SK-N-SH treated with all-trans-retinoic acid at 6 μM for 48 hours (cell line): ENCODE measurements at regions not wholly inside any gene's neighbourhood (a gene's known extent, or its start where the extent isn't known, plus 50 kb on each side); places are given as distances from the start of the nearest gene placed in this dataset.

Source experiments
- ATAC-seq: fragments of 200-7000 bp; cut with Tn5 transposase; 3 replicates; pipeline ENCODE4 v1.9.1; 2020; ENCODE audit warnings: mild to moderate bottlenecking, moderate library complexity
- ARNTL ChIP-seq: fragments of 450-650 bp; formaldehyde crosslinking; IDR thresholded peaks from 2 replicates; pipeline ENCODE4 v1.5.0; 2020; ENCODE audit warnings: low read depth, mild to moderate bottlenecking, moderate library complexity, borderline replicate concordance
- BACH2 ChIP-seq: fragments of 250-450 bp; sonication (Bioruptor Pico); IDR thresholded peaks from 2 replicates; pipeline ENCODE4 v1.9.0; 2021; ENCODE audit warnings: mild to moderate bottlenecking, borderline replicate concordance
- CSDC2 ChIP-seq: fragments of 250-450 bp; sonication (Bioruptor Pico); IDR thresholded peaks from 2 replicates; pipeline ENCODE4 v1.5.0; 2020; ENCODE audit warnings: mild to moderate bottlenecking, moderate library complexity
- ESRRG ChIP-seq: fragments of 250-450 bp; sonication (Bioruptor Pico); IDR thresholded peaks from 2 replicates; pipeline ENCODE4 v1.6.1; 2021; ENCODE audit warnings: mild to moderate bottlenecking
- GLIS3 ChIP-seq: fragments of 250-450 bp; sonication (Bioruptor Pico); IDR thresholded peaks from 2 replicates; pipeline ENCODE4 v1.5.0; 2020; ENCODE audit warnings: mild to moderate bottlenecking, moderate library complexity
- ISL1 ChIP-seq: fragments of 250-450 bp; sonication (Bioruptor Pico); IDR thresholded peaks from 2 replicates; pipeline ENCODE4 v2.1.2; 2022; ENCODE audit warnings: mild to moderate bottlenecking, moderate library complexity
- OSR1 ChIP-seq: fragments of 250-450 bp; sonication (Bioruptor Pico); IDR thresholded peaks from 2 replicates; pipeline ENCODE4 v1.8.0; 2022; ENCODE audit warnings: moderate library complexity, mild to moderate bottlenecking, inconsistent platforms
- PATZ1 ChIP-seq: fragments of 250-450 bp; sonication (Bioruptor Pico); IDR thresholded peaks from 2 replicates; pipeline ENCODE4 v1.8.0; 2020; ENCODE audit warnings: mild to moderate bottlenecking, moderate library complexity, borderline replicate concordance
- PPARA ChIP-seq: fragments of 250-450 bp; sonication (Bioruptor Pico); IDR thresholded peaks from 2 replicates; pipeline ENCODE4 v1.5.0; 2020; ENCODE audit warnings: mild to moderate bottlenecking, borderline replicate concordance
- RARB ChIP-seq: fragments of 250-450 bp; sonication (Bioruptor Pico); IDR thresholded peaks from 2 replicates; pipeline ENCODE4 v1.8.0; 2021; ENCODE audit warnings: mild to moderate bottlenecking, moderate library complexity
- SNAI2 ChIP-seq: fragments of 250-450 bp; sonication (Bioruptor Pico); IDR thresholded peaks from 2 replicates; pipeline ENCODE4 v1.5.0; 2020; ENCODE audit warnings: mild to moderate bottlenecking, moderate library complexity
- TCF4 ChIP-seq: fragments of 250-450 bp; sonication (Bioruptor Pico); IDR thresholded peaks from 2 replicates; pipeline ENCODE4 v1.8.0; 2021; ENCODE audit warnings: mild to moderate bottlenecking, moderate library complexity, borderline replicate concordance
- TOX ChIP-seq: fragments of 250-450 bp; sonication (Bioruptor Pico); IDR thresholded peaks from 2 replicates; pipeline ENCODE4 v1.8.0; 2021; ENCODE audit warnings: mild to moderate bottlenecking, moderate library complexity, borderline replicate concordance
- TSHZ2 ChIP-seq: fragments of 250-450 bp; sonication (Bioruptor Pico); IDR thresholded peaks from 2 replicates; pipeline ENCODE4 v1.5.0; 2020; ENCODE audit warnings: mild to moderate bottlenecking, moderate library complexity
- ZC3H10 ChIP-seq: fragments of 250-450 bp; sonication (Bioruptor Pico); IDR thresholded peaks from 2 replicates; pipeline ENCODE4 v1.5.1; 2021; ENCODE audit warnings: mild to moderate bottlenecking, moderate library complexity
- ZFP3 ChIP-seq: fragments of 250-450 bp; sonication (Bioruptor Pico); IDR thresholded peaks from 2 replicates; pipeline ENCODE4 v1.5.0; 2020; ENCODE audit warnings: mild to moderate bottlenecking, moderate library complexity
- ZFP30 ChIP-seq: fragments of 450-650 bp; formaldehyde crosslinking; IDR thresholded peaks from 2 replicates; pipeline ENCODE4 v1.5.0; 2022; ENCODE audit warnings: mild to moderate bottlenecking, moderate library complexity
- ZNF565 ChIP-seq: fragments of 450-650 bp; formaldehyde crosslinking; conservative IDR thresholded peaks from 2 replicates; pipeline ENCODE4 v1.5.0; 2020; ENCODE audit warnings: low read depth, mild to moderate bottlenecking, moderate library complexity
- ZNF70 ChIP-seq: fragments of 450-650 bp; formaldehyde crosslinking; IDR thresholded peaks from 2 replicates; pipeline ENCODE4 v1.5.0; 2020; ENCODE audit warnings: mild to moderate bottlenecking, moderate library complexity
- ZNF8 ChIP-seq: fragments of 450-650 bp; formaldehyde crosslinking; IDR thresholded peaks from 2 replicates; pipeline ENCODE4 v1.5.0; 2020; ENCODE audit warnings: mild to moderate bottlenecking, moderate library complexity
- TF ChIP-seq, protein P1 (sequence below): fragments of 250-450 bp; sonication (Bioruptor Pico); IDR thresholded peaks from 2 replicates; pipeline ENCODE4 v1.8.0; 2021; ENCODE audit warnings: low read depth, mild to moderate bottlenecking, moderate library complexity, borderline replicate concordance
- TF ChIP-seq, protein P2 (sequence below): fragments of 250-450 bp; sonication (Bioruptor Pico); IDR thresholded peaks from 2 replicates; pipeline ENCODE4 v1.5.1; 2021; ENCODE audit warnings: mild to moderate bottlenecking, moderate library complexity

DNA sequence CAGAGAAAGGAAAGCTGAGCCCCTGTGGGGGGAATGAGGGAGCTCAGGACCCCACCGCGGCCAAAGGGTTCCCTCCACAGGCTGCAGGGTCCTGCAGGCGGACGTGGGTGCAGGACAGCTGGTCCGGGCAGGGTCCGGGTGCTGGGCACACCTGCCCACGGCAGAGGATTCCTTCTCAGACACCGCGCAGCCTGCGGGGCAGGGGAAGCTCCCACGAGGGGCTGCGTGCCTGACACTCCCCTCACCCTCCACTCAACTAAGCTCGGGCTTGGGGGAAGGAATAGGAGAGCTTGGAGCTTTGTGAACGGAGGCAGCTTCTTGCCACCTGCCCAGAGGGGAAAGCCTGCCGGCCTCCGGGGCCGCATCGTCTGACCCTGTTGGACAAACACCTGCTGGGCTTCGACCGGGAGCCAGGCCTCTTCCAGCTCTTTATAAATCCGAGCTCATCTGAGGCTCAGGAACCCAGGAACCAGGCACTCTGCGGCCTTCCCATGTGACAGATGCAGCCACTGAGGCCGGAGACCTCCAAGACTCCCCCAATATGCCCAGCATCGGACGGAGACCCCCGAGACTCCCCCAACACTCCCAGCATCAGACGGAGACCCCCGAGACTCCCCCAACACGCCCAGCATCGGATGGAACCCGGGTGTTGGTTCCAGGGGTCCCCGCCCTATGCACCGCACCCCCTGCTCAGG is 97.3 kb downstream of the PDGFA start:
- no peak for TF ChIP-seq RARB
- TF ChIP-seq, protein P1, sequence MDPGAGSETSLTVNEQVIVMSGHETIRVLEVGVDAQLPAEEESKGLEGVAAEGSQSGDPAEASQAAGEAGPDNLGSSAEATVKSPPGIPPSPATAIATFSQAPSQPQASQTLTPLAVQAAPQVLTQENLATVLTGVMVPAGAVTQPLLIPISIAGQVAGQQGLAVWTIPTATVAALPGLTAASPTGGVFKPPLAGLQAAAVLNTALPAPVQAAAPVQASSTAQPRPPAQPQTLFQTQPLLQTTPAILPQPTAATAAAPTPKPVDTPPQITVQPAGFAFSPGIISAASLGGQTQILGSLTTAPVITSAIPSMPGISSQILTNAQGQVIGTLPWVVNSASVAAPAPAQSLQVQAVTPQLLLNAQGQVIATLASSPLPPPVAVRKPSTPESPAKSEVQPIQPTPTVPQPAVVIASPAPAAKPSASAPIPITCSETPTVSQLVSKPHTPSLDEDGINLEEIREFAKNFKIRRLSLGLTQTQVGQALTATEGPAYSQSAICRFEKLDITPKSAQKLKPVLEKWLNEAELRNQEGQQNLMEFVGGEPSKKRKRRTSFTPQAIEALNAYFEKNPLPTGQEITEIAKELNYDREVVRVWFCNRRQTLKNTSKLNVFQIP (CRISPR knock-in tag), result no peak
- TF ChIP-seq SNAI2 (CRISPR knock-in tag), result no peak
- ATAC-seq, result no peak

- no peak for TF ChIP-seq ZNF8 (CRISPR knock-in tag)
- TF ChIP-seq ZNF565 (CRISPR knock-in tag), result no peak
- no peak for TF ChIP-seq ZFP3 (CRISPR knock-in tag)
- TF ChIP-seq, protein P1 (CRISPR knock-in tag), result no peak
- no peak for TF ChIP-seq TOX (CRISPR knock-in tag)
- TF ChIP-seq ZNF70 (CRISPR knock-in tag), result no peak
- TF ChIP-seq OSR1, result no peak
- TF ChIP-seq ZFP30, result no peak
- TF ChIP-seq ZC3H10, result no peak
- no peak for TF ChIP-seq GLIS3
- TF ChIP-seq BACH2 (CRISPR knock-in tag), result no peak
- TF ChIP-seq ISL1 (CRISPR knock-in tag), result no peak
- TF ChIP-seq ARNTL (CRISPR knock-in tag), result no peak
- TF ChIP-seq CSDC2 (CRISPR knock-in tag), result no peak
- TF ChIP-seq TSHZ2, result no peak
- TF ChIP-seq PPARA (CRISPR knock-in tag), result no peak
- TF ChIP-seq ESRRG (CRISPR knock-in tag), result no peak
- no peak for TF ChIP-seq TCF4 (CRISPR knock-in tag)
- TF ChIP-seq PATZ1 (CRISPR knock-in tag), result no peak
- TF ChIP-seq, protein P2, sequence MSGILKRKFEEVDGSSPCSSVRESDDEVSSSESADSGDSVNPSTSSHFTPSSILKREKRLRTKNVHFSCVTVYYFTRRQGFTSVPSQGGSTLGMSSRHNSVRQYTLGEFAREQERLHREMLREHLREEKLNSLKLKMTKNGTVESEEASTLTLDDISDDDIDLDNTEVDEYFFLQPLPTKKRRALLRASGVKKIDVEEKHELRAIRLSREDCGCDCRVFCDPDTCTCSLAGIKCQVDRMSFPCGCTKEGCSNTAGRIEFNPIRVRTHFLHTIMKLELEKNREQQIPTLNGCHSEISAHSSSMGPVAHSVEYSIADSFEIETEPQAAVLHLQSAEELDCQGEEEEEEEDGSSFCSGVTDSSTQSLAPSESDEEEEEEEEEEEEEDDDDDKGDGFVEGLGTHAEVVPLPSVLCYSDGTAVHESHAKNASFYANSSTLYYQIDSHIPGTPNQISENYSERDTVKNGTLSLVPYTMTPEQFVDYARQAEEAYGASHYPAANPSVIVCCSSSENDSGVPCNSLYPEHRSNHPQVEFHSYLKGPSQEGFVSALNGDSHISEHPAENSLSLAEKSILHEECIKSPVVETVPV (CRISPR knock-in tag), result no peak
- no peak for ATAC-seq
Measured at GRCh38 chr7:422886-423225, 96.8 kb downstream of the PDGFA start.
